HPDE6-E6E7 (cell line): ENCODE measurements at regions not wholly inside any gene's neighbourhood (a gene's known extent, or its start where the extent isn't known, plus 50 kb on each side); places are given as distances from the start of the nearest gene placed in this dataset.
A peak's percentile ranks its signal among the peaks of the same experiment; 100 is the strongest.

Source experiments
- DNase-seq: peaks from one replicate; pipeline ENCODE4 v3.0.0; 2011; ENCODE audit warnings: missing footprints; ENCODE audit errors: extremely low spot score

- no peak for DNase-seq
Observed at GRCh38 chr1:34478515-34479076, 276.3 kb upstream of the GJB5 start.

GRCh38 chr1:34479731-34480130, 275.1 kb upstream of the GJB5 start:
- no peak for DNase-seq

- no peak for DNase-seq
Observed at GRCh38 chr1:34488080-34488708, 266.7 kb upstream of the GJB5 start.

DNA sequence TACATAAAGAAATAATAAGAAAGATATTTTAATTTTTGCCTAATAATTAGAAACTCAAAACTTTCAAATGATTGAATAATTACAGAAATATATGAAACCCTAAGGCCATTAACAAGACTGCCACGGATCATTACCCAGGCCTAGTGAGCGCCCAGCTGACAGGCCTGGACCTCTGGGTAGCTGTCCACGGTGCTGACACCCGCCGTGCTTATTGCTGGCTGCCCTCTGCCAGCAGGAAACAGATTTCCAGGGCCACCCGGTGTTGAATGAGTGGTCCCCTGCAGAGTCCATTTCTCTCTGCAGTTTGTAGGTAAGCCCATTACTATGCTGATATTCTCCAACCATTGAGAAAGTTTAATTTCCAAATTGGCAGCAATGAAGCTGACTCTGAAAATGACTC, 254.4 kb upstream of the GJB5 start:
- peak; percentile 20 for DNase-seq

GRCh38 chr1:34511802-34512201, 243.0 kb upstream of the GJB5 start:
- DNase-seq = no peak

- DNase-seq = no peak
Observed at GRCh38 chr1:34518146-34518699, 236.6 kb upstream of the GJB5 start.

DNA sequence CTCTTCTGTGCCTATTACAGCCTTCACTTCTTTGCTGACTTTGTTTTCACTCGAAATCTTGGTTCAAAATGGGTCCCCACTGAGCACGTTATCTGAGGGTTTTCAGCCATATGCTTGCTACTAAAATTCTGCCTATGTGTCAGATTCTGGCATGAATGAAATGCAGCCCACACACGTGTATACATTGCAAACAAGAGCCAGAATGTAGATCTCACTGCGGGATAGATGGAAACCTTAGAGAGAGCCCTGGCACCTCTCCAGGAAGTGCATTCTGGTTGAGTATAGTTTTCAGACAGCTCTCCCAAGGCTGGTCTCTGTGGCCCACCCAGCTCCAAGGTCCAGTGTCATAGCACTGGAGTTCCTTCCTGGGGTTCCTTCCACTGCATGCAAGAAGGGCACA, 234.7 kb upstream of the GJB5 start:
- DNase-seq = no peak

DNA sequence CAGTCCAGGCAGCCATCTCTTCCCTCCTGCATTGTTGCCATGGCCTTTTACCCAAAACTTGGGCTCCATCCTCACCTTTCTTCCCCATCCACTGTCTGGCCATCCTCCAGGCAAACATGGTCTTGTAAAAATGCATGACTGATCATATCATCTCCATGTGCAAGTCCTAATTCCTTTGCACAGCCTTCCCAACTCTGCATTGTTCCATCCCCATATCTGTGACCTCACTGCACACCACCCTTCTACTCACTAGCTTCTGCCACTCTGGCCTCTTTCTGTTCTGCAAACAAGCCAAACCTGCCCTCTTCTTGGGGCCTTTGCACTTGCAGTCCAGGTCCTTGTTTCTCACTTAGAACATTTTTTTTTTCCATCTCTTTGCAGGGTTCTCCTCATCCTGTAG, 230.1 kb upstream of the GJB5 start:
- DNase-seq = no peak

DNA sequence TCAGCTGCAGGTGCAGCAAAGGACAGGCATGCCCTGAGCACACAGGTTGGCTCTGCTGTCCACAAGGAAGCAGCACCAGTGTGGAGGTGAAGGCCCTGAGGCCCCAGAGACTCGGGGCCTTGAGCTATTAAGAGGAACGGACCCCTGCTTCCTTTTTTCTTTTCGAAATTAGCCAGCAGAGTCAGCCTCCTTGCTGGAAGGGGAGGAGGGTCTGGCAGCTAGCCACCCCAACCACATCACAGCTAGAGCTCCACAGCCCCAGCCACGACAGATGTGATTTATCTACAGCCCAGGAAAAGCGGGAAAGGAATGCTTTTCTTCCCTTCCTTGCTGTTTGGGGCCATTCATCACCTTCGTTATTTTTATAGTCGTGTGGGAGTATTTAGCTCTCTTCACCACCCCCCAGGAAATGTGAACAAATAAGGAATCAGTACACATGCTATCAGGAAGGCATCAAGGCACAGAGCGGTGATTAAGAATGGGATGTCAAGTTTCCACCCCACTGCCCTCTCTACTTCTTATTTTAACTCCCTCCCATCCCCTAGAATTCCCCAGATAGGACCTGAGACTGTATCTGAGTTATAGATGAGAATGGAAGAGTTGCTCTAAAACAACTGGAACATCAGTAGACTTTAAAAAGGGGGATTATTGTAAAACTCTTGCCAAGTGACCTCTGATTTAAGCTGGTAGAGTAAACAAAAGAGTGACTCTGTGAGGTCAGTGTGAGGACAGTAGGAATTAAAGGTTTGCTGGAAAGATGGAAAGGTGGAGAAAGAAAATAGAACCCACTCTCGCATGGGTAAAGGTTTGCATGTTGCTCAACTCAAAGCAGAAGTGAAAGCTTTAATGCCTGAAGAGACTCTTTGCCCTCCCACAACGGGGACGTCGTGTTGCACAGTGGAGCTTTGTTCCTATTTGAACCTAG, 224.7 kb upstream of the GJB5 start:
- DNase-seq = no peak

- no peak for DNase-seq
Observed at GRCh38 chr1:34532113-34532512, 222.7 kb upstream of the GJB5 start.

DNA sequence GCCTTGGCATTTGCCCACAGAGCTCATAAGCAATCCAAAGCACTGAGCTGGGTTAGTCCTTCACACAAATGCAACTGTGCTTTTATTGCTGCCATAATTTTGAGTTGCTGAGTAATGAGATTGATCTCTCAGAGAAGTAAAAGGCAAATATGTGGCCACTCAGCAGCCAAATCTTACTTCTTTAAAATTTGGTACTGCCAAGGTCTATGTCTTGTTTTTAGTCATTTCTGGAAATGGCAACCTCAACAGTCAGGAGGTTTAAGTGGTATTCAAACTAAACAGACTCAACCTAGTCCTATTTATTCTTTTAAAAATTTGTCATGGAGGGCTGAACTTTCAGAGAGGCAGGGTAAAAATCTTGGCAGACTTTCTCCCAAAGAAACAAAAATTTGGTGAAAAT, 216.4 kb upstream of the GJB5 start:
- no peak for DNase-seq

- no peak for DNase-seq
Observed at GRCh38 chr1:34547046-34547674, 207.7 kb upstream of the GJB5 start.

- DNase-seq = no peak
Observed at GRCh38 chr1:34549199-34549598, 205.6 kb upstream of the GJB5 start.

GRCh38 chr1:34578306-34578705, 176.5 kb upstream of the GJB5 start:
- DNase-seq = no peak

- no peak for DNase-seq
Observed at GRCh38 chr1:34582356-34582755, 172.5 kb upstream of the GJB5 start.

DNA sequence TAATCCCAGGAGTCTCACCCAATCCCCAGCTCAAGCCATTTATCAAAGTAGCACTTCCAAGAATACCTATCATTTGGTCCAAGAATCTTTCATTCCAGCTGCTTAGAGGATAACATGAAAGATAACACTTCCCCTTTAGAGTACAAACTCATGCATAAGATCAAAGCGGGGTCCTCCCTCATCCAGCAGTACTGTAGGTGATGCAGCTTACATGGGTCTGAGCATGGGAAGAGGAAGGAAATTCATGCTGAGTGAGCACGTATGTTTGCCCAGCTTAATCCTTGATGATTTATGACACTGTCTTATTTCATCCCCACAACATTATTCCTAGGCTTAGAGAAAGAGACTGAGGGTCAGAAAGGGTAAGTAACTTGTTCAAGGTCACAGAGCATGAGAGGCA, 167.1 kb upstream of the GJB5 start:
- no peak for DNase-seq

GRCh38 chr1:34590211-34590623, 164.6 kb upstream of the GJB5 start:
- DNase-seq = peak; percentile 8

DNA sequence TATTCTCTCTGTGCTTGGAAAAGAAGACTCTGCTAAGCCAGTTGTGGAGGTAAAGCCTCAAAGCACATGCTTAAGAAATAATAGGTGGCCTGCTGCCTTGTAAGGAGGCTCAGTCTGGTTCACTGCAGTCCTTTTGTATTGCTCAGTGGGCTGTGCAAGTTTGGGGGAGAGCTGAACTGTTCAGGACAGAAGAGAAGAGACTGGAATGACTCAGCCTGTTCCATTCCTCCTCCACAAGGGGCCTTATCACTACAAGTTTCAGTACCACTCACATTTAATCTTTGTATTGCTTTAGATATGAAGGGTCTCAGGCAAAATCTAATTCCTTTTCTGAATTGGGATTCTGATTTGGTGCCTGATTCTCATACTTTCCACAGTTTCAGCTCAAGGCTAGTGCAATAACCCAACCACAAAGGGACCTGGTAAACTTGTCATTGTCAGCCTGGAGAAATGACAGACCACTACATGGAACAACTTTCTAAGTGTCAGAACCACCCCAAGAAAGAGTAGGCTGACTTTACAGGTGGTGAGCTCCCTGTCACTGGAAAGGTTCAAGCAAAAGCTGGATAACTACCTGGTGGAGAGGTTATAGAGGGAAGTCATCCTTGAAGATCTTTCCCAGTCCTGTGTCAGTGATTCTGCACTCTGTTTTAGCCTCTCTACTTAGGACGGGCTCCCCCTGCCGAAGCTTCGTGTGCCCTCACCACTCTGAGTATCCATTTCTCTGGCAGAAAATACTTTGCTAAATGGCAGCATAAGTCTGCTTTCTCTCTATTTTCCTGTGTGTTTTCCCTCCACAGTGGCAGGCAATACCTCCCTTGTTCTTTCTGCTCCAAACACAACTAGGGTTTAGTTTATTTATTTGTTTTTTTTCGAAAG, 162.9 kb upstream of the GJB5 start:
- DNase-seq = no peak

- peak; percentile 31 for DNase-seq
Observed at GRCh38 chr1:34597877-34598514, 156.9 kb upstream of the GJB5 start.

DNA sequence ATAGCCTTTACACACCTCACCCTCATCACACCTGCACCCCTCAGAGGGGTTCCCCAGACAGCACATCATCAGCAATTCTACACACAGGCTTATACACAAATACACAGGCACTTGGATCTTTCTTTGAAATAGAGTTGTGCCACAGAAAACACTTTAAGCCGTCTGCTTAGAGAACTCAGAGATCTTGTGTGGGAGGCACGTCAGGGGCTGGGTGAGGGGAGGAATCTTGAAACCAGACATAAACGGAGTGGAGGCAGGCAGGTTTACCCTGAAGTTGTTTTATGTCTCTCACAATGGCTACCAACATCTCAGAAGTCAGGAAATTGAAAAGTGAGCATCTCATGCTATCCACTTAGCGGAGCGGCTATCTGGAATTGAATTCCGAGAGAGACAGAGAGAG, 151.9 kb upstream of the GJB5 start:
- no peak for DNase-seq

DNA sequence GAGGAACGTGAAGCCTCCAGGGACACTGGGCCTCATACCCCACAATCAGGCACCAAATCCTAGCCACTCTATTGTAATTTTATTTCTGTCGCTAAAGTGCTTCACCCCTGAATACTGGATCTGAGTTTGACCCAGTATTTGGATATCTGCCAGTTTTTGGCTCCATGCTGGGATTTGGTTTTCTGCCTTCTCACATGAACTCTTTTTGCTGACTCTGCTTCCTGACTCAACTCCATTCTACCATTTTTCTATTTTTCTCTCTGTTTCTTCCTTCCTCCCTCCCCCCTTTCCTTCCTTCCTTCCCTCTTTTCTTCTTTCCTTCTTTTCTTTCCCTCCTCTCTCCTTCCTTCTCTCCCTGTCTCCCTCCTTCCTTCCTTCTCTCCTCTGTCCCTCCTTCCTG, 151.3 kb upstream of the GJB5 start:
- DNase-seq = no peak
